Gastrocnemius medialis (tissue), 4 donors: ENCODE measurements at regions not wholly inside any gene's neighbourhood (a gene's known extent, or its start where the extent isn't known, plus 50 kb on each side); places are given as distances from the start of the nearest gene placed in this dataset.

Experiments
- ATAC-seq, 2 donors: fragments of 150-250 bp; one replicate each; pipeline ENCODE4 v1.9.1; 2016
- DNase-seq, 2 donors: peaks; one replicate each; pipeline ENCODE4 v3.0.0-alpha.2; 2019
- H3K27ac ChIP-seq, 4 donors: fragments of 200-600 bp; sonication (generic); 1 replicate in 1 of 4; 2 replicates in 3 of 4; pipeline ENCODE4 v1.5.1; 2016 to 2018; ENCODE audit warnings: mild to moderate bottlenecking in 2 of 4, moderate library complexity in 1 of 4
- H3K27me3 ChIP-seq, 3 donors: fragments of 200-600 bp; sonication (generic) in 2 of 3; 1 replicate in 1 of 3; 2 replicates in 2 of 3; pipeline versions ENCODE4 v1.5.1 to v1.6.0; 2016 to 2019; ENCODE audit warnings: mild to moderate bottlenecking in 1 of 3, moderate library complexity in 1 of 3
- H3K36me3 ChIP-seq, 2 donors: fragments of 200-600 bp; sonication (generic) in 1 of 2; one replicate each; pipeline ENCODE4 v1.5.1; 2017 to 2018
- H3K4me1 ChIP-seq, 2 donors: fragments of 200-600 bp; sonication (generic) in 1 of 2; one replicate each; pipeline ENCODE4 v1.5.1; 2016 to 2017; ENCODE audit warnings: mild to moderate bottlenecking in 2 of 2
- H3K4me3 ChIP-seq, 4 donors: fragments of 200-600 bp; sonication (generic) in 3 of 4; 1 replicate in 1 of 4; 2 replicates in 3 of 4; pipeline ENCODE4 v1.5.1; 2016 to 2019; ENCODE audit warnings: mild to moderate bottlenecking in 2 of 4
- H3K9me3 ChIP-seq, 3 donors: fragments of 200-600 bp; sonication (generic) in 2 of 3; 1 replicate in 1 of 3; 2 replicates in 2 of 3; pipeline ENCODE4 v1.5.1; 2016 to 2019
- CTCF ChIP-seq, 5 experiments: fragments of 450-650 bp in 3 of 5; fragments of 200-600 bp in 2 of 5; sonication (generic) in 2 of 5; IDR thresholded peaks in 4 of 5; conservative IDR thresholded peaks in 1 of 5; 1 replicate in 4 of 5; 2 replicates in 1 of 5; pipeline ENCODE4 v1.5.1; 2016 to 2019; ENCODE audit warnings: antibody characterized with exemption in 5 of 5, mild to moderate bottlenecking in 3 of 5, moderate library complexity in 3 of 5
- POLR2A ChIP-seq, 2 donors: fragments of 450-650 bp; IDR thresholded peaks; one replicate each; pipeline ENCODE4 v1.6.1; 2017; ENCODE audit warnings: antibody characterized with exemption in 2 of 2, mild to moderate bottlenecking in 2 of 2, moderate library complexity in 2 of 2
- in situ Hi-C, 4 donors: fragments of 200-750 bp; cut with MboI; loops; one replicate each; pipeline versions ENCODE4 v1.15.0 to v1.8.0; 2017; ENCODE audit warnings: low sequenced_read_pairs in 4 of 4
- intact Hi-C: fragments of 100-400 bp; cut with DNase I; formaldehyde crosslinking; loops from one replicate; pipeline ENCODE4 v1.15.1; 2023; ENCODE audit warnings: low total_unique reads

- no peaks in the 10 kb centered on the region for H3K4me1 ChIP-seq
- no peaks in the 10 kb centered on the region for H3K27me3 ChIP-seq
- no peak for ATAC-seq
- H3K27ac ChIP-seq, result no peak overlapping the region
- in situ Hi-C loops (no loop called here), intact Hi-C loops (no loop called here)
- peak; percentile 19 to 36 for DNase-seq
- no peak overlapping the region for H3K4me3 ChIP-seq
- no peaks in the 10 kb centered on the region for H3K36me3 ChIP-seq
- H3K9me3 ChIP-seq, result no peaks in the 10 kb centered on the region
- TF ChIP-seq CTCF (IDR thresholded peaks at IDR 0.05 in 4 of 5, conservative IDR thresholded peaks at IDR 0.05 in 1 of 5) (no peak), POLR2A (IDR thresholded peaks at IDR 0.05) (no peak)
These were observed 547.3 kb upstream of the MIR17HG start for GRCh38 chr13:90800082-90800746.

GRCh38 chr13:90801621-90802020 is 545.9 kb upstream of the MIR17HG start:
- DNase-seq (no peak), ATAC-seq (no peak)
- no peaks in the 10 kb centered on the region for H3K9me3 ChIP-seq
- no peak overlapping the region for H3K27ac ChIP-seq
- H3K36me3 ChIP-seq, result no peaks in the 10 kb centered on the region
- intact Hi-C loops, result no loop called here
- H3K4me1 ChIP-seq, result no peaks in the 10 kb centered on the region
- in situ Hi-C loops, result no loop called here
- no peaks in the 10 kb centered on the region for H3K27me3 ChIP-seq
- TF ChIP-seq CTCF (IDR thresholded peaks at IDR 0.05 in 4 of 5, conservative IDR thresholded peaks at IDR 0.05 in 1 of 5), result no peak
- no peak for TF ChIP-seq POLR2A (IDR thresholded peaks at IDR 0.05)
- no peak overlapping the region for H3K4me3 ChIP-seq

GRCh38 chr13:90803210-90803609 is 544.3 kb upstream of the MIR17HG start:
- intact Hi-C loops (no loop called here), in situ Hi-C loops (no loop called here)
- no peaks in the 10 kb centered on the region for H3K27me3 ChIP-seq
- no peak overlapping the region for H3K27ac ChIP-seq
- ATAC-seq (no peak), DNase-seq (no peak)
- no peaks in the 10 kb centered on the region for H3K9me3 ChIP-seq
- no peak overlapping the region for H3K4me3 ChIP-seq
- no peaks in the 10 kb centered on the region for H3K4me1 ChIP-seq
- TF ChIP-seq CTCF (IDR thresholded peaks at IDR 0.05 in 4 of 5, conservative IDR thresholded peaks at IDR 0.05 in 1 of 5), result no peak
- no peak for TF ChIP-seq POLR2A (IDR thresholded peaks at IDR 0.05)
- H3K36me3 ChIP-seq, result no peaks in the 10 kb centered on the region

GRCh38 chr13:90806016-90806615 is 541.4 kb upstream of the MIR17HG start:
- in situ Hi-C loops, result no loop called here
- TF ChIP-seq CTCF (IDR thresholded peaks at IDR 0.05 in 4 of 5, conservative IDR thresholded peaks at IDR 0.05 in 1 of 5) (no peak), POLR2A (IDR thresholded peaks at IDR 0.05) (no peak)

More at GRCh38 chr13:90806016-90806615, 541.4 kb upstream of the MIR17HG start:
- H3K9me3 ChIP-seq, result no peaks in the 10 kb centered on the region
- DNase-seq, result no peak
- H3K27me3 ChIP-seq, result no peaks in the 10 kb centered on the region
- ATAC-seq, result no peak
- no peaks in the 10 kb centered on the region for H3K36me3 ChIP-seq
- H3K27ac ChIP-seq, result no peak overlapping the region
- no peak overlapping the region for H3K4me3 ChIP-seq
- no peaks in the 10 kb centered on the region for H3K4me1 ChIP-seq
- intact Hi-C loops, result no loop called here
